Bronchial epithelial cell (primary cell): ENCODE measurements at regions not wholly inside any gene's neighbourhood (a gene's known extent, or its start where the extent isn't known, plus 50 kb on each side); places are given as distances from the start of the nearest gene placed in this dataset.
"Not testable (repeated sequence)": the region's sequence is repeated elsewhere in the genome, so short reads cannot be mapped to it uniquely, and the experiment has no call there.

ENCODE experiments used
- DNase-seq: peaks from one replicate; pipeline ENCODE4 v3.0.0-alpha.2; 2010; ENCODE audit warnings: low read depth
- FAIRE-seq: peaks from 2 replicates; lab custom pipeline; 2011; peaks lifted over from hg19 to GRCh38; lab: Jason Lieb, UNC
- H3K27me3 ChIP-seq: 2 replicates; pipeline ENCODE4 v1.5.1; 2011; ENCODE audit warnings: low read length; ENCODE audit not compliant: control insufficient read depth, insufficient read depth
- H3K36me3 ChIP-seq: 2 replicates; pipeline ENCODE4 v1.5.1; 2011; ENCODE audit warnings: low read length; ENCODE audit not compliant: control insufficient read depth, insufficient read depth
- H3K4me3 ChIP-seq: 2 replicates; pipeline ENCODE4 v1.5.1; 2011; ENCODE audit warnings: mild to moderate bottlenecking, low read depth, low read length, control low read depth
- CTCF ChIP-seq: IDR thresholded peaks from 2 replicates; pipeline ENCODE4 v1.5.1; 2011; ENCODE audit warnings: mild to moderate bottlenecking, moderate library complexity, low read length, control low read depth, inconsistent platforms; ENCODE audit not compliant: insufficient read depth, severe bottlenecking

GRCh38 chr5:92308679-92309078, 925.6 kb upstream of the ARRDC3 start:
- H3K27me3 ChIP-seq, result no peaks in the 10 kb centered on the region
- no peak overlapping the region for H3K4me3 ChIP-seq
- FAIRE-seq (no peak), DNase-seq (no peak)
- no peak for TF ChIP-seq CTCF
- H3K36me3 ChIP-seq, result no peaks in the 10 kb centered on the region

GRCh38 chr5:92302356-92302755, 919.2 kb upstream of the ARRDC3 start:
- H3K36me3 ChIP-seq, DNase-seq, FAIRE-seq, H3K27me3 ChIP-seq, H3K4me3 ChIP-seq: not testable (repeated sequence)

GRCh38 chr5:92283521-92283920, 900.4 kb upstream of the ARRDC3 start:
- no peak for FAIRE-seq
- H3K27me3 ChIP-seq, result no peaks in the 10 kb centered on the region
- H3K4me3 ChIP-seq, result no peak overlapping the region
- DNase-seq, result no peak
- no peaks in the 10 kb centered on the region for H3K36me3 ChIP-seq
- TF ChIP-seq CTCF, result no peak

- DNase-seq, H3K4me3 ChIP-seq, FAIRE-seq, H3K27me3 ChIP-seq, H3K36me3 ChIP-seq: not testable (repeated sequence)
Measured at GRCh38 chr5:92271750-92272149, 888.6 kb upstream of the ARRDC3 start.

GRCh38 chr5:92268343-92268742, 885.2 kb upstream of the ARRDC3 start:
- no peak for TF ChIP-seq CTCF
- no peak overlapping the region for H3K4me3 ChIP-seq

GRCh38 chr5:92267830-92268229, 884.7 kb upstream of the ARRDC3 start:
- FAIRE-seq (no peak), DNase-seq (no peak)
- Histone ChIP-seq H3K4me3 (no peak overlapping the region), H3K27me3 (no peaks in the 10 kb centered on the region), H3K36me3 (no peaks in the 10 kb centered on the region)
- TF ChIP-seq CTCF, result no peak

More at GRCh38 chr5:92268343-92268742, 885.2 kb upstream of the ARRDC3 start:
- H3K36me3 ChIP-seq, result no peaks in the 10 kb centered on the region
- FAIRE-seq, result no peak
- DNase-seq, result no peak
- no peaks in the 10 kb centered on the region for H3K27me3 ChIP-seq

GRCh38 chr5:92265804-92266203, 882.7 kb upstream of the ARRDC3 start:
- Histone ChIP-seq H3K27me3 (no peaks in the 10 kb centered on the region), H3K36me3 (no peaks in the 10 kb centered on the region), H3K4me3 (no peak overlapping the region)
- no peak for TF ChIP-seq CTCF
- DNase-seq, result no peak
- FAIRE-seq, result no peak

GRCh38 chr5:92255605-92256004, 872.5 kb upstream of the ARRDC3 start:
- DNase-seq, H3K27me3 ChIP-seq, FAIRE-seq, H3K36me3 ChIP-seq, H3K4me3 ChIP-seq: not testable (repeated sequence)
